ENCODE measurements at regions not wholly inside any gene's neighbourhood (a gene's known extent, or its start where the extent isn't known, plus 50 kb on each side); places are given as distances from the start of the nearest gene placed in this dataset.

- TF ChIP-seq NFRKB (IDR thresholded peaks at IDR 0.05): no peak
- TF ChIP-seq ARNT (IDR thresholded peaks at IDR 0.05): no peak
- TF ChIP-seq ELF4 (IDR thresholded peaks at IDR 0.05): no peak
- TF ChIP-seq SUZ12 (IDR thresholded peaks at IDR 0.05): no peak
- no peak for TF ChIP-seq CTBP1 (IDR thresholded peaks at IDR 0.05; ENCODE audit: borderline replicate concordance)
- TF ChIP-seq HDGF (IDR thresholded peaks at IDR 0.05; ENCODE audit: borderline replicate concordance): no peak
- no peak for TF ChIP-seq TARDBP (IDR thresholded peaks at IDR 0.05)
- TF ChIP-seq L3MBTL2 (conservative IDR thresholded peaks at IDR 0.05): no peak
- no peak for TF ChIP-seq FOXK2 (IDR thresholded peaks at IDR 0.05)
- TF ChIP-seq PKNOX1 (IDR thresholded peaks at IDR 0.05): no peak
- no peak for TF ChIP-seq BHLHE40 (IDR thresholded peaks at IDR 0.05; ENCODE audit: borderline replicate concordance)
- TF ChIP-seq FOXA1 (IDR thresholded peaks at IDR 0.05): no peak
- POLR2A ChIA-PET: no interaction called here
- CTCF ChIA-PET: no interaction called here
- DNase-seq (ENCODE audit: extremely low spot score): no peak
Observed at GRCh38 chr4:133802359-133803140, 399.0 kb downstream of the PABPC4L start.

GRCh38 chr4:133801883-133802282 lies 399.7 kb downstream of the PABPC4L start:
- ChIA-PET CTCF (no interaction called here), POLR2A (no interaction called here)
- DNase-seq (ENCODE audit: extremely low spot score): no peak
- no peak for TF ChIP-seq PKNOX1 (IDR thresholded peaks at IDR 0.05)
- TF ChIP-seq ZNF384 (IDR thresholded peaks at IDR 0.05): no peak
- no peak for TF ChIP-seq LEF1 (IDR thresholded peaks at IDR 0.05; ENCODE audit: borderline replicate concordance)

- no peak for DNase-seq (ENCODE audit: extremely low spot score)
- CTCF ChIA-PET: no interaction called here
- TF ChIP-seq TARDBP (IDR thresholded peaks at IDR 0.05) (no peak), FOXK2 (IDR thresholded peaks at IDR 0.05) (no peak), LEF1 (IDR thresholded peaks at IDR 0.05; ENCODE audit: borderline replicate concordance) (no peak), CTBP1 (IDR thresholded peaks at IDR 0.05; ENCODE audit: borderline replicate concordance) (no peak), ELF4 (IDR thresholded peaks at IDR 0.05) (no peak), FOXM1 (IDR thresholded peaks at IDR 0.05; ENCODE audit: borderline replicate concordance) (no peak), BHLHE40 (IDR thresholded peaks at IDR 0.05; ENCODE audit: borderline replicate concordance) (no peak), FOXA1 (IDR thresholded peaks at IDR 0.05) (no peak), ARNT (IDR thresholded peaks at IDR 0.05) (no peak)
- POLR2A ChIA-PET: no interaction called here
Observed at GRCh38 chr4:133800966-133801365, 400.6 kb downstream of the PABPC4L start.

DNA sequence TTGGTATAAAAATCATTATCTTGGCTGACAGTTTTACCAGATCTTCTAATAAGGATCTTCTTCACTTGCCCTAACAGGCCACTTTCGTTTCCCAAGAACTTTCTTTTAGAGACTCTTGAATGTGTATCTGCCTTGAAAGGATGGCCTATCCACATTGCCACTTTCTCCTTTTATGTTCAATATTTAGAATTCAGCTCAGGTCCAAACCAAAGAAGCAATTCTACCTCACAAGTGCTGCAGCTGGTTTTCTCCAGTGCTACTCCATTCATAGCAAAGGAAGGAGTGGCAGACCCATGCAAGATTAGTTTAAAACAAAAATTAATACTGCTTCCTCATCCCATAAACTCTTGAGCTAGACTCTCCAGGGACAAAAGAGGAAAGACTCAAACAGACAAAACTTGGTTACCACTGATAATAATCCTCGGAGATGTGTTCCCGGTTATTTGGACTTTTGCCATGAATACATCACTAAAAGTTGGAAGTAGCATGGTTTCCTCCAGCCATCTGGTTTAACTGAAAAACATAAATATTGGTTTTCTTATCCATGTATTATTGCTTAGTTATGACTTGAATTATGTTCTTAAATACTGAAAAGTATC lies 401.8 kb downstream of the PABPC4L start:
- ChIA-PET POLR2A (no interaction called here), CTCF (no interaction called here)
- TF ChIP-seq FOXK2 (IDR thresholded peaks at IDR 0.05): no peak
- no peak for TF ChIP-seq TARDBP (IDR thresholded peaks at IDR 0.05)
- no peak for TF ChIP-seq FOXM1 (IDR thresholded peaks at IDR 0.05; ENCODE audit: borderline replicate concordance)
- no peak for DNase-seq (ENCODE audit: extremely low spot score)

- CTCF ChIA-PET: interaction anchor here (0.6 to 0.7 kb wide), 2 partner anchors 9 to 493 kb away, joined by 5 to 10 read pairs; no protein-coding TSS in a partner anchor
- POLR2A ChIA-PET: no interaction called here
- TF ChIP-seq PKNOX1 (IDR thresholded peaks at IDR 0.05) (no peak), ELF4 (IDR thresholded peaks at IDR 0.05) (no peak), FOXA1 (IDR thresholded peaks at IDR 0.05) (no peak), FOXK2 (IDR thresholded peaks at IDR 0.05) (no peak), FOXM1 (IDR thresholded peaks at IDR 0.05; ENCODE audit: borderline replicate concordance) (no peak), TARDBP (IDR thresholded peaks at IDR 0.05) (no peak), HDGF (IDR thresholded peaks at IDR 0.05; ENCODE audit: borderline replicate concordance) (no peak), ARNT (IDR thresholded peaks at IDR 0.05) (no peak), SP1 (IDR thresholded peaks at IDR 0.05) (no peak), CTBP1 (IDR thresholded peaks at IDR 0.05; ENCODE audit: borderline replicate concordance) (no peak), ZNF384 (IDR thresholded peaks at IDR 0.05) (no peak), SUZ12 (IDR thresholded peaks at IDR 0.05) (no peak), L3MBTL2 (conservative IDR thresholded peaks at IDR 0.05) (no peak), NFRKB (IDR thresholded peaks at IDR 0.05) (no peak), BHLHE40 (IDR thresholded peaks at IDR 0.05; ENCODE audit: borderline replicate concordance) (no peak), LEF1 (IDR thresholded peaks at IDR 0.05; ENCODE audit: borderline replicate concordance) (no peak)
- DNase-seq (ENCODE audit: extremely low spot score): no peak
Observed at GRCh38 chr4:133777661-133778060, 423.9 kb downstream of the PABPC4L start.

DNA sequence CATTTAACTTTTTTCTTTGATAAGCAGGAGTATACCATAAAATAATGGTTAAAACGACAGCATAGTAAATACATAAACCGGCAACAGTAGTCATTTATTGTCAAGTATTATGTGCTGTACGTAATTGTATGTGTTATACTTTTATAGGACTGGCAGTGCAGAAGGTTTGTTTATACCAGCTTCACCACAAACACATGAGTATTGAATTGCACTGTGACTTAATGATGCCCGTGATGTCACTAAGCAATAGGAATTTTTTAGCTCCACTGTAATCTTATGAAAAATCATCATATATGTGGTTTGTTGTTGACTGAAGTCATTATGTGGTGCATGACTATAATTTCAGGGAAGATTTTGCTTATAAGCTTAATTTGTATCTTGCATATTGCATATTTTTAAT lies 424.6 kb downstream of the PABPC4L start:
- POLR2A ChIA-PET: no interaction called here
- CTCF ChIA-PET: interaction anchor here (0.7 kb wide), 1 partner anchor 494 kb away, joined by 10 read pairs; no protein-coding TSS in a partner anchor
- DNase-seq (ENCODE audit: extremely low spot score): no peak
- TF ChIP-seq FOXM1 (IDR thresholded peaks at IDR 0.05; ENCODE audit: borderline replicate concordance) (no peak), SUZ12 (IDR thresholded peaks at IDR 0.05) (no peak), FOXK2 (IDR thresholded peaks at IDR 0.05) (no peak), ELF4 (IDR thresholded peaks at IDR 0.05) (no peak), ARNT (IDR thresholded peaks at IDR 0.05) (no peak), NFRKB (IDR thresholded peaks at IDR 0.05) (no peak), CTBP1 (IDR thresholded peaks at IDR 0.05; ENCODE audit: borderline replicate concordance) (no peak), FOXA1 (IDR thresholded peaks at IDR 0.05) (no peak), PKNOX1 (IDR thresholded peaks at IDR 0.05) (no peak)

All from HEK293T (cell line).